ENCODE measurements at regions not wholly inside any gene's neighbourhood (a gene's known extent, or its start where the extent isn't known, plus 50 kb on each side); places are given as distances from the start of the nearest gene placed in this dataset.

DNA sequence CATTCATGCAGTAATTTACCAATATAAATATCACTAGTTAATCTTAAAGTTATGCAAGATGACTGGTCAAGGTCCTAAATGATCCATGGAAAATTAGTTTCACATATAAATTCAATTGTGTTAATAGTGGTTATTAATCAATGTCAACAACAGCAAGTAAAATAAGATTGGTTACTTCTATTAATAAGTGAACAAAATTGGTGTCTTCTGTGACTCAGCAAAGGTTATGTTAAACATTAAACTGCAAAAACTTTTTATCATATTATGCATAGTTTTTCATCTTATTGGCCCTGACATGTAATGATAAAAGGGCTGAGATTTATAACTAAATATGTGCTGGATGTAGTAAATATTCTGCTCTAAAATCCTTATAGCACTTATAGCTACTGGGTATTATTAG, 359.0 kb upstream of the UBE2E3 start:
- Histone ChIP-seq H4K20me1 (ENCODE audit: insufficient read depth, low read length) (no peaks in the 10 kb centered on the region), H3K79me2 (ENCODE audit: low read length) (no peaks in the 10 kb centered on the region), H3K9me2 (replicated peaks; ENCODE audit: insufficient read depth, low read length) (no peaks in the 10 kb centered on the region), H3K27ac (ENCODE audit: low read length) (no peak overlapping the region), H3K4me3 (ENCODE audit: low read length) (no peak overlapping the region), H2AFZ (ENCODE audit: low read length) (no peak overlapping the region), H3F3A (ENCODE audit: insufficient read depth, low read length) (no peaks in the 10 kb centered on the region), H3K27me3 (replicated peaks; ENCODE audit: insufficient read depth, low read length) (no peaks in the 10 kb centered on the region), H3K4me2 (ENCODE audit: low read depth, low read length) (no peak overlapping the region), H3K4me1 (ENCODE audit: low read length) (no peaks in the 10 kb centered on the region), H3K9me3 (replicated peaks; ENCODE audit: insufficient read depth, low read length) (no peaks in the 10 kb centered on the region), H3K9ac (ENCODE audit: low read length) (no peak overlapping the region), H3K36me3 (replicated peaks; ENCODE audit: insufficient read depth, low read length) (no peaks in the 10 kb centered on the region)
- no peak for DNase-seq
- TF ChIP-seq, protein P1, sequence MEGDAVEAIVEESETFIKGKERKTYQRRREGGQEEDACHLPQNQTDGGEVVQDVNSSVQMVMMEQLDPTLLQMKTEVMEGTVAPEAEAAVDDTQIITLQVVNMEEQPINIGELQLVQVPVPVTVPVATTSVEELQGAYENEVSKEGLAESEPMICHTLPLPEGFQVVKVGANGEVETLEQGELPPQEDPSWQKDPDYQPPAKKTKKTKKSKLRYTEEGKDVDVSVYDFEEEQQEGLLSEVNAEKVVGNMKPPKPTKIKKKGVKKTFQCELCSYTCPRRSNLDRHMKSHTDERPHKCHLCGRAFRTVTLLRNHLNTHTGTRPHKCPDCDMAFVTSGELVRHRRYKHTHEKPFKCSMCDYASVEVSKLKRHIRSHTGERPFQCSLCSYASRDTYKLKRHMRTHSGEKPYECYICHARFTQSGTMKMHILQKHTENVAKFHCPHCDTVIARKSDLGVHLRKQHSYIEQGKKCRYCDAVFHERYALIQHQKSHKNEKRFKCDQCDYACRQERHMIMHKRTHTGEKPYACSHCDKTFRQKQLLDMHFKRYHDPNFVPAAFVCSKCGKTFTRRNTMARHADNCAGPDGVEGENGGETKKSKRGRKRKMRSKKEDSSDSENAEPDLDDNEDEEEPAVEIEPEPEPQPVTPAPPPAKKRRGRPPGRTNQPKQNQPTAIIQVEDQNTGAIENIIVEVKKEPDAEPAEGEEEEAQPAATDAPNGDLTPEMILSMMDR (IDR thresholded peaks at IDR 0.05; ENCODE audit: low read length) = no peak
- TF ChIP-seq EZH2phosphoT487 (IDR thresholded peaks at IDR 0.05; ENCODE audit: low read length) = no peak
- TF ChIP-seq EZH2 (optimal IDR thresholded peaks at IDR 0.05; ENCODE audit: low read depth, low read length) = no peak

DNA sequence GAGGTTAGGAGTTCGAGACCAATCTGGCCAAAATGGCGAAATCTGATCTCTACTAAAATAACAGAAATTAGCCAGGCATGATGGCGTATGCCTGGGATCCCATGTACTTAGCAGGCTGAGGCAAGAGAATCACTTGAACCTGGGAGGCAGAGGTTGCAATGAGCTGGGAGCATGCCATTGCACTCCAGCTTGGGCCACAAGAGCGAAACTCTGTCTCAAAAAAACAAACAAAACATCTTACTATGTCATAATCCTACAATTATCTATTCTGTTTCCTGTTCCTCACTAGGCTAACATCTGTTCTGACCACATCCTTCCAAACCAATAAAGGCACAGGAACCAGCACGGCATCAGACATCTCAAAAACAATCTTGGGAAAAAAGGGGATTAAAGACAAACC, 361.8 kb upstream of the UBE2E3 start:
- no peak overlapping the region for H2AFZ ChIP-seq (ENCODE audit: low read length)
- H3K4me1 ChIP-seq (ENCODE audit: low read length) = no peaks in the 10 kb centered on the region
- no peaks in the 10 kb centered on the region for H3K9me2 ChIP-seq (replicated peaks; ENCODE audit: insufficient read depth, low read length)
- H3K27me3 ChIP-seq (replicated peaks; ENCODE audit: insufficient read depth, low read length) = no peaks in the 10 kb centered on the region
- no peak overlapping the region for H3K27ac ChIP-seq (ENCODE audit: low read length)
- no peaks in the 10 kb centered on the region for H4K20me1 ChIP-seq (ENCODE audit: insufficient read depth, low read length)
- no peak for TF ChIP-seq EZH2phosphoT487 (IDR thresholded peaks at IDR 0.05; ENCODE audit: low read length)
- no peaks in the 10 kb centered on the region for H3K79me2 ChIP-seq (ENCODE audit: low read length)
- no peaks in the 10 kb centered on the region for H3K9me3 ChIP-seq (replicated peaks; ENCODE audit: insufficient read depth, low read length)
- no peak overlapping the region for H3K4me3 ChIP-seq (ENCODE audit: low read length)
- H3K4me2 ChIP-seq (ENCODE audit: low read depth, low read length) = no peak overlapping the region
- no peak overlapping the region for H3K9ac ChIP-seq (ENCODE audit: low read length)
- no peaks in the 10 kb centered on the region for H3K36me3 ChIP-seq (replicated peaks; ENCODE audit: insufficient read depth, low read length)
- DNase-seq = no peak
- no peaks in the 10 kb centered on the region for H3F3A ChIP-seq (ENCODE audit: insufficient read depth, low read length)

DNA sequence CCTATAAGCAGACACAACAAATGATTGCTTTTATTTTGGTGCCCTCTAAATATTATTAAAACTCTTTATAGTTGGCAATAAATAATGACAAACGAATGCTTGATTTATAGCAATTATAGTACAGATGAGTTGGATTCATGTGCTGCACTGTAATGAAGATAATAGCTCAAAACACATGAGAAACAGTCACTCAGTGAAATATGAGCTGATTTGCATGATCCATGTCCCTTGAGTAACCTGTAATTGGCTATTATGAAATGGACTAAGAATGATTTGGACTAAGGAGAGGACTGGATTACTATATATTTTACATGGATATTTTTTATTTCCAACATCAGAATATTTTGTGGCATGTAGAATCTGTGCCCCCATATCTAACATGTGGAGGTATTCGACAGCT, 365.6 kb upstream of the UBE2E3 start:
- Histone ChIP-seq H4K20me1 (ENCODE audit: insufficient read depth, low read length) (no peaks in the 10 kb centered on the region), H3K27me3 (replicated peaks; ENCODE audit: insufficient read depth, low read length) (no peaks in the 10 kb centered on the region), H3K4me2 (ENCODE audit: low read depth, low read length) (no peak overlapping the region), H3F3A (ENCODE audit: insufficient read depth, low read length) (no peaks in the 10 kb centered on the region), H3K4me1 (ENCODE audit: low read length) (no peaks in the 10 kb centered on the region), H3K27ac (ENCODE audit: low read length) (no peak overlapping the region), H2AFZ (ENCODE audit: low read length) (no peak overlapping the region), H3K36me3 (replicated peaks; ENCODE audit: insufficient read depth, low read length) (no peaks in the 10 kb centered on the region), H3K9me3 (replicated peaks; ENCODE audit: insufficient read depth, low read length) (no peaks in the 10 kb centered on the region), H3K9ac (ENCODE audit: low read length) (no peak overlapping the region), H3K79me2 (ENCODE audit: low read length) (no peaks in the 10 kb centered on the region), H3K4me3 (ENCODE audit: low read length) (no peak overlapping the region), H3K9me2 (replicated peaks; ENCODE audit: insufficient read depth, low read length) (no peaks in the 10 kb centered on the region)
- TF ChIP-seq EZH2 (optimal IDR thresholded peaks at IDR 0.05; ENCODE audit: low read depth, low read length) = no peak
- TF ChIP-seq, protein P1 (IDR thresholded peaks at IDR 0.05; ENCODE audit: low read length) = no peak
- TF ChIP-seq EZH2phosphoT487 (IDR thresholded peaks at IDR 0.05; ENCODE audit: low read length) = no peak
- DNase-seq = no peak

DNA sequence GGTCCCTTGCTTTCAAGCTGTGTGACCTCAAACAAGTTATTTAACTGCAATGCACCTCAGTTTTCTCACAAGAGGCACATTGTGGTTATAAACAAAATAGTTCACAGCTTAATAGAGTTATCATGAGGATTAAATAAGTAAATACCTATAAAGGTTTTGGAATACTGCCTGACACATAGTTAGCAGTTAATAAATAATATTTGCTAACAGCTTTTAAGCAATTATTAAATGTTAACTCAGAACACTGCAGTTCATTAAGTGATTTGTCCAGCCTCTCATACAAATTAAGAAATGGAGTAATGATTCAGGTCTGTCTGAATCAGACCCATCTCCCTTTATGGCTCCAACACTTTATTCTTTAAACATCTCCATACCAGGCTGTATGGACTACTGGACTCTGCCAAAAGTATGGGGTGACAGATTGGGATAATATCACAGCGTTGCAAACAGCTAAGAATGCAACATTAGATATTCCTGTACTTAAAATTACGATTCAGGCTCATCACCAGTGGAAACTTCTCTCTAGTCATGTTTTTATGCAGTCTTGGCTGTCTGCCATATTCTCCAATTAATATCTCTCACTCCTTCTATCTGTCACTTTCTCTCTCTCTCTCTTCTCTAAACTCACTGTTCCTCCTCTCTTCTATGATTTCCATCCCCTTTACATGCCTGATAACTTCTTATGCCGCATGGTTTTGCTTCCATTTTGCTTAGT, 370.6 kb upstream of the UBE2E3 start:
- Histone ChIP-seq H3K27ac (ENCODE audit: low read length) (no peak overlapping the region), H3K9me3 (replicated peaks; ENCODE audit: insufficient read depth, low read length) (no peaks in the 10 kb centered on the region), H3K79me2 (ENCODE audit: low read length) (no peaks in the 10 kb centered on the region), H3K9me2 (replicated peaks; ENCODE audit: insufficient read depth, low read length) (no peaks in the 10 kb centered on the region), H3K4me3 (ENCODE audit: low read length) (no peak overlapping the region), H3K27me3 (replicated peaks; ENCODE audit: insufficient read depth, low read length) (no peaks in the 10 kb centered on the region), H4K20me1 (ENCODE audit: insufficient read depth, low read length) (no peaks in the 10 kb centered on the region), H3K9ac (ENCODE audit: low read length) (no peak overlapping the region), H3K4me1 (ENCODE audit: low read length) (no peaks in the 10 kb centered on the region), H3K36me3 (replicated peaks; ENCODE audit: insufficient read depth, low read length) (no peaks in the 10 kb centered on the region), H3F3A (ENCODE audit: insufficient read depth, low read length) (no peaks in the 10 kb centered on the region), H2AFZ (ENCODE audit: low read length) (0 out of 2 replicates have a peak overlapping the region, but pooled peaks have one; percentile 14), H3K4me2 (ENCODE audit: low read depth, low read length) (peak overlapping the region; percentile 30; the same call in 1 of the 2 replicates)
- TF ChIP-seq, protein P1 (IDR thresholded peaks at IDR 0.05; ENCODE audit: low read length) = no peak
- TF ChIP-seq EZH2phosphoT487 (IDR thresholded peaks at IDR 0.05; ENCODE audit: low read length) (no peak), EZH2 (optimal IDR thresholded peaks at IDR 0.05; ENCODE audit: low read depth, low read length) (no peak)
- no peak for DNase-seq
